HG03575 (cell line): ENCODE measurements at regions not wholly inside any gene's neighbourhood (a gene's known extent, or its start where the extent isn't known, plus 50 kb on each side); places are given as distances from the start of the nearest gene placed in this dataset.

Source experiments
- ATAC-seq: cut with Tn5 transposase; IDR thresholded peaks from one replicate; pipeline ENCODE4 v1.9.1; 2021; ENCODE audit not compliant: unreplicated experiment, insufficient number of reproducible peaks, low FRiP score; ENCODE audit errors: extremely low read depth

DNA sequence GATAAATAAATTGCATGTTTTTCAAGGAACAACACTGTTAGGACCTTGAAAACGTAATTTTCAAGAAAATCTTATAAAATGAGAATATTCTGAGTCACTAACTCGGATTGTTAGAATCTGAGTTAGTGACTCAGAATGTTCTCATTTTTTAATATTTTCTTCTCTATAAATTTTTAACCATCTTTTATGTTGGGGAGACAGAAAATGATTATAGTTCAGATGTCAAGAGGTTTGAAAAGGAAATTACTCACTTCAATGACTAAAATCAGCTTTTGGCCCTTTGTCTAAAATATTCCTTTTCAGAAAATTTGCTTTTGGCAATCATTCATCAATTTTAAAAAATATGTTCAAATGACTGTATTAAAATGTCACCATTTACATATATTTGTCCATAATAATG, 264.2 kb upstream of the EDNRB start:
- ATAC-seq, result no peak

DNA sequence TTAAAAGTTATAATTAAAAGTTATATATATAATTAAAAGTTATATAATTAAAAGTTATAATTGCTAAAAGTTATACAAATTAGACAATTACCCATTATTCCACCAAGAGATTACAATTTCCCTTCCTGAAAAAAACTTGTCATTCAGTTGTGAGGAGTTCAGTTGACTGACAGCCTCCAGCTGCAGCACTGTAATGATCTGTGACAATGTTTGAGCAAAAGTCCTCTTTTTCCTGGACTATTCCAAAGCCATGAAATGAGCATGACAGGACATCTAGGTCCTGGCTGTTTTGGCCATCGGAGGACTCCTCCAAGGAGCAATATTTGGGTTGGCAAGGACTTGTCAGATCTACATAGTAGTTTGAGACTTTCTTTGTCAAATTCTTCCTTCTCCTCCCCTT, 258.7 kb upstream of the EDNRB start:
- ATAC-seq, result no peak

DNA sequence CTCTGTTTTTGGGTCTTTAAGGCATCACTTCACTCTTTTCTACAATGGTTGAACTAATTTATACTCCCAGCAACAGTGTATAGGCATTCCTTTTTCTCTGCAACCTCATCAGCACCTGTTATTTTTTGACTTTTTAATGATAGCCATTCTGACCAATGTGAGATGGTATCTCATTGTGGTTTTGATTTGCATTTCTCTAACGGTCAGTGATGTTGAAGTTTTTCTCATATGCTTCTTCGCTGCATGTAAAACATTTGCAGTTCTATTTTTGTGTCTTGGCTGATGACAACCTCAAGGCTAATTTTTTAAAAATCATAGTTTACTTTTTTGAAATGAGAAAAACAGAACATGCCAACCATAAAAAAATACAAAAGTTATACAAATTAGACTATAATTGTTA, 258.2 kb upstream of the EDNRB start:
- no peak for ATAC-seq

DNA sequence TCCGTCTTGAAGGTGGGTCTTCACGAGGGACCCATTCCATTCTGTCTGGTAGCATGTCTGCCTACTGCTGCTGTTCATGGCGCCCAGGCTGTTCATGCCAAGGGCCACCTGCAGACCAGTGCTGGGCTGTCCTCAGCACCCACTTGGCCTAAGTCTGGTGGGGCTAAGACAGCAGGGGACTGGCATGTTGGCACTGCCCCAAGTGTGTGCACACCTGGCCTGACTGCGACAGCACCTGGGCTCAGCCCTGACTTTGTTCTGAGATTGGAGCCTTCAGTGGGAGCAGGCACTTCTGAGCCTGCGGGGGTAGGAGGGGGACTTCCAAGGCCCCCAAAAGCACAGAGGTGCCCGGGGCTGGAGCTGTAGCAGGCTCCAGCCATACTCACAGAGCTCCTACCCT, 250.8 kb upstream of the EDNRB start:
- no peak for ATAC-seq

DNA sequence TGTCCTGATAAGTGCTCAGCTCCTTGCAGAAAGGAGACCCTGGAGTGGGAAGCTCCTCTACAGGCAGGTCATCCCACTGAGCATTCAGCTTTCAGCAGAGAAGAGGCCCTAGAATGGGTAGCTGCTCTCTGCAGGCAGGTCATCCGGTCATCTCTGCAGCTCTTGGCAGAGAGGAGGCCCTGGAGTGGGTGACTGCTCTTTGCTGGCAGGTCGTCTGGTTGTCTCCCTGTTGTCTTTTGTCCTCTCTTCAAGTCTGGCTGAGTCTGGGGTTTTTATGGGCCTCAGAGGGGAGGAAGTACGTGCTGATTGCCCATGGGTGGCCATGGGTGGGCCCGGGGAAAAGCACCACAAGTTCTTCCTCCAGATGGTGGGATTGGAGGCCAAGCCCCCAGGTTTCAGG, 250.3 kb upstream of the EDNRB start:
- no peak for ATAC-seq

DNA sequence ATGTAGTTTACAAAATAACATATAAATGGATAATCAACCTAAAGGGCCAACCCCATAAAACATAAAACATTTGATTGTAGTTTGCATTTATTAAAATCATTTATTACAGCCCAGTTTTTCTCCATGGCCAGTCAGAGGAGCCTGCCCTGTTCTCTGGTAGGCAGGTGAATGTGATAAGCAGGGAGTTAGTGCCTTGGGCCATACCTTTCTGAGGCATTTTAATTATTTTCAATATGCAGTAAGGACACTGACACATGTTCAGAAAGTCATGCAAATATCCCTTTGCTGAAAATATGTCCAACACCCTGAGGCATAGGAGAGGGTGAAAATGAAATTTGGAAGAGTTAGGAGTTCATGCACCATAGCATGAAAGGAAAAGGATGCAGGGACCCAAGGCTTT, 242.6 kb upstream of the EDNRB start:
- no peak for ATAC-seq

DNA sequence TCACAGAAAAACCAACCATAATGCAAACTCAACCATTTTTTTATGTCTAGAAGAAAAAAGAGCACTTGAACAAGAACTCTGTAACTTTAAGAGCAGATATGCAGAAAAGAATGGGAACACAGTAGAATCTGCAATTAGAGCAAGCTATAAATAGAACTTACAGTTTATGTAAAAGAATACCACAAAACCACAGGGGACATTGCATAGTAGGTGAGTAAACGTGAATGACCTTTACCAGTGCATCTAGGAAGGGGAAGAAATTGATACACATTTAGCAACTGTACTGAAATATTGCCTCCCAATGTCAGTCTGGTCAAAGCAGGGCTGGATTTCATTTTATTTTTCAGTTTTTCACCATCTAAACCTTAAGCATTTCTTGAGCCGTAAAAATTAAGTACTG, 242.2 kb upstream of the EDNRB start:
- no peak for ATAC-seq

DNA sequence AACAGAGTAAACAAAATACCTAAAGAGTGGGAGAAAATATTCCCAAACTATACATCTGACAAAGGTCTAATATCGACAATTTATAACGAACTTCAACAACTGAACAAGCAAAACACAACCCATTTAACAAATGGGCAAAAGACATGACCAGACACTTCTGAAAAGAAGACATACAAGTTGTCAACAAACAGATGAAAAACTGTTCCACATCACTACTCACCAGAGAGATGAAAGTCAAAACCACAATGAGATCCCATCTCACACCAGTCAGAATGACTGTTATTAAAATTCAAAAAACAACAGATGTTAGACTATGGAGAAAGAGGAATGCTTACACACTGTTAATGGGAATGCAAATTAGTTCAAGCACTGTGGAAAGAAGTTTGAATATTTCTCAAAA, 233.8 kb upstream of the EDNRB start:
- no peak for ATAC-seq

DNA sequence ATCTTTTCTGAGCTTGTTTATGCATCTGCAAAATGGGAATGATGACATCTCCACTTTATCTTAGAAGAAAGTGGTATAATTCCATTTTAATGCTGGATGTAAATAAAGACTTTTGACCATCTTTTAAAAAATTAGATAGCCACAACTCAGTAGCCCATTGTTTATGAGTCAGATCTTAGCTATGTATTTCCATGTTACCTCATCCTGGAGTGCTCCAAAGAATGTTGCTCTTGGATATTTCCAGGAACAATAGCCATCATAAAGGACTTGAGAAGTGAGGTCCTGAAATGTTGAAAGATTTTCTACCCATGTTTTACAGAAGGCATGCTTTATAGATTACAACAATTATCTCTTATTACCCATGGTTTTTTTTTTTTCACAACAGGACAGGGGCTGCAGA, 229.3 kb upstream of the EDNRB start:
- no peak for ATAC-seq

DNA sequence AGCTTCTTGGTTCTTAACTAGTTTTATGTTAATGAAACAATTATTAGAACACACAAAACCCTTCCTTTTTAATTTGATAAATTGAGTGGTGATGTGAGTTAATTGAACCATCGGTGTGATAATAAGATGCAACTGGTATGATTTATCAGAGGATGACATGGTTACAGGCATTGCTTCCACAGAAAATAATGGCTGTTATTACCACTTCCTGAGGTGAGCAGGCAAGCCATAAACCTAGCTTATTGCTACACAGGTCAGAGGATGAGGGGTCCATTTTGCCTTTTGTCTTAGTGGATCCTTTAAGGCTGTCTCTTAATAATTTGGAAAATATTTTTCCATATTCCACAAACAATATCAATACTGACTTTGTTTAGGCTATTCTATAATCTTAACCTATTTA, 226.6 kb upstream of the EDNRB start:
- ATAC-seq, result no peak

DNA sequence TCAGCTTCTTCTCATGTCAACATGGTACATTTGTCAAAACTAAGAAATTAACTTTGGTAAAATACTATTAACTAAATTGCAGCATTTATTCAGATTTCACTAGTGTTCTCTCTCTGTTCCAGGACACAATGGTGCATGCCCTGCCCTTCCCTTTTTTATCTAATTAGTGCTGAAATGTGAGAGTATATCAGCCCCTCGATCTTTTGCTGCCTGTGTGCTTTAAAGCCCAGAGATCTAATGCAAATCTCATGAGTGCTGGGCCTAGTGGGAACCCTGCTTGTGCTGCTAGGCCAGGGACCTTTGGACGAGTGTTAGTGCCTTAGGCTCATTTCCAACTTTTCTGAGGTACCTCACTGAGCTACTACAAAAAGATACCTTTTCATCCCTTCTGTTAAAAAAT, 221.1 kb upstream of the EDNRB start:
- ATAC-seq, result no peak

DNA sequence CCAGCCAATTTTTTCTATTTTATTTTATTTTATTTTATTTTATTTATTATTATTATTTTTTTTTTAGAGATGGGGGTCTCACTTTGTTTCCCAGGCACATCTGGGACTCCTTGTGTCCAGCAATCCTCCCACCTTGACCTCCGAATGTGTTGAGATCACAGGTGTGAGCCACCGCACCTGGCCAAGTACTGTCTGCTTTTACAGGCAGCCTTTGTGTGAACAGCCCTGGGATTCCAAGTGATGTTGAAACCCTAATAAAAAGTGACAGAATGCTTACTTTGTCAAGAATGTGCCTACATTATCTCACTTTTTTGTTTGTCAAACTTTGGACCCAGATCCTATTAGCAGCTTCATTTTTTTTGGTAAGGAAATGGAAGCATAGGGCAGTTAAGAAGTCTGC, 220.1 kb upstream of the EDNRB start:
- no peak for ATAC-seq

DNA sequence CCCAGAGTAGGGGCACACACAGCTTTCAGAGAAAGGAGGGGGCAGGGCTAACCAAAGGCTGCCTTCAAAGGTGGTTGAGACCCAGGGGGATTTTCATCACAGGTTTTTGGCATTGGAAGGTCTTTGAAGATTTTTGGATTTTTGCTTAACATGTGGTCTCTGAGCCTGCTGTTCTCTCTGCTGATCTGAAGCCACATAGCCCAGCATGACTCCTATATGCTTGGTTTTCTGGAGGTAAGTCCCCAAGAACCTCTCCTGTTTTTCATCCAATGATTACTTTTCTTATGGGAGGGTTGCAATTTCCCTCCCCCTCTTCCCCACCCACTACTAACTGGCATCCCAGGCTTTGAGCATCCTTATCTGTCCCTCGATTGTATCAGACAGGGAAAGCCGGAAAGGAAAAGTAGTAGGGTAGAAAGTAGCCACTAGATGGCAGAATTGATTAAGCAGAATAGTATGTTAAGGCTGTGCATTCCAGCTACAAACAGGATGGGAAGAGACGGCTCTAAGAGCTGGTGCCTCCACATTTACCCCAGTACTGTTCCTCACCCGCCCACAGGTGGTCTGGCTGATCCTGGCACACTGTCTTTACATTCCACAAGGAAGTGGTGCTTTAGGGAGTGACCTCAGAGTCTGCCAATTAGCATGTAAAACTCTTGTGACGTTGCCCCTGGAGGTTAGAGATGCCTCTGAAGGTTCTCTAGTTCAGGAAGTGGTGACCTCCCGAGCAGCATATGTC, 218.9 kb upstream of the EDNRB start:
- peak; percentile 61 for ATAC-seq

DNA sequence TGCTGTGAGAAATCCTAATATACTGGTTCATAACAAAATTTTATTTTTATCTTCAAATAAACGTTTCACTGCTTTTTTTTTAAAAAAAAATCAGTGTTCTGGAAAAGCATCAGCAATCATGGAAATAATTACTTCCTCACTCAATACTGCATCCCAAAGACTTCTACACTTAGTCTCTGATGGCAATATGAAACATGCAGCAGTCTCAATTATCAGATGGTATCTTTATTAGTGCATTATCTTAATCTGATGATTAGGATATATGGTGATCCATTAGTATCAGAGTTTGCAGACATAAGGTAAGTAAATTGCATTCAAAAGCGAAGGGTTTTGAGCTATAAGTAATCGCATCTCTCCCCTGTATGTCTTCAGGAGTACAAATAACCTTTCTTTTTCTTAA, 218.3 kb upstream of the EDNRB start:
- ATAC-seq, result no peak

DNA sequence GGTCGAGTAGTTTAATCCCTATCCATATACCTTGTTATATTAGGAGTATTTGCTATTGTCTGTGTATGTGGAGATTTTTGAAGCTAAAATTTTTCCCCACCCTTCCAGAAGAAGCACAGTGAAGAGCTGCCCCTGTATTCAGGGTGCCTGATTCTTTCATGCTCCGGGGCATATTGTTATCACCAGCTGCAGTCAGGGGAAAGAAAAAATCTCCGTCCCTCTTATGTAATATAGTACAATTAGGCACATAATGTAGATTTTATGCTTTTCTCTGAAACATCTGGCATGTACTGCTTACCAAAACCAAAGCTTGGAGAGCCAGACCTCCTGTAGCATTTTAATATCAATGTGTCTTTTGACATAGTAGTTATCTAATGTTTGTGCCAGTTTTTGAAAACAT, 214.9 kb upstream of the EDNRB start:
- ATAC-seq, result no peak

DNA sequence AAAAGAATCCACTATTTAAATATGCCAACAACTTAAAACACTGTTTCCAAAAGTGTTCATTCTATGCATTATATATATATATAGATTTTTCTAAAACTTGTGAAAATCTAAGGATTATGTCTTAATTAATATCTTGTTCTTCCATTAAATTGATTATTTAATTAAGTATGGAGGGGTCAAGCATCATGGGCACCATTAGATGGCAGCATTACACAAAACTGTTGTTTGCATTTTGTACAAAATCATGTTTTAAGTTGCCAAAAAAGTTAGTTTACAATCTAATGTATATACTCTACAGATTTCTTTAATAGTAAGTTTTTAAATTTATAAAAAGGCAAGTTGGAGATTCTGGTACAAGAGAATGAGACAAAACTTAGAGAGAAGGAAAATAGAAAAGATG, 213.2 kb upstream of the EDNRB start:
- ATAC-seq, result no peak

DNA sequence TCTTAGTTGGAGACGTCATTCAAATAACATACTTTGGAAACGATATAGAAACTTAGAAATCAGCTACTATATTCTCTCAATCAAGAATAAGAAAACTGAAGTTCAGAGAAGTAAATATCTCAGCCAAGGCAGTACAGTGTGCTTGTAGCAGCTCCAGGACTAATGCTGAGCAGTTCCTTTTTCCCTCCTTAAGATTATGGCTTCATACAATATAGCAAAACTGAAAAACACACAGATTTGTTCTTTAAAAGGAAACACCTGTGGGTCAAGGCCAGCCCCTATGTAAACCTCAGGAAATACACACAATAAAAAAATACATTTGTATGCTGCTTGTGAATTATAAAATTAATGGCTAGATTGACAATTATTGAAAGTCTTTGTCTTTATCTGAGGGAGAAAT, 212.7 kb upstream of the EDNRB start:
- ATAC-seq, result no peak

DNA sequence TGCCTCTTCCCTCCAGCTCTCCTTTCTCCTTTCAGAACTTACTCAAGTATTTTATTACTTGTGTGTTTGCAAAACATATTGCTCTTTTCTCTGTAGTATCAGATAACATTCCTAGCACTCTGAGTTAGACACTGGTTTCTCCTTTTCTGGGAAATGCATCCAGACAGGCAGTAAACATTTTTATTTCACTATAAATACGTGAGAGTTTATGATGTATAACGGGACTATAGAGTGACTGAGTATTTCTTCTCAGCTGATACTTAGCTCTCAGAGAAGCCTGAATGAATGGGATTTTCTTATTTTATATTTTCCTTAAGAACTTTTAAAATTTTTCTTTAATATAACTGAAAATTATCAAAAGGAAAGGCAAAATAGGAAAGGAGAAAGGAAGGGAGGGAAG, 211.2 kb upstream of the EDNRB start:
- ATAC-seq, result no peak

DNA sequence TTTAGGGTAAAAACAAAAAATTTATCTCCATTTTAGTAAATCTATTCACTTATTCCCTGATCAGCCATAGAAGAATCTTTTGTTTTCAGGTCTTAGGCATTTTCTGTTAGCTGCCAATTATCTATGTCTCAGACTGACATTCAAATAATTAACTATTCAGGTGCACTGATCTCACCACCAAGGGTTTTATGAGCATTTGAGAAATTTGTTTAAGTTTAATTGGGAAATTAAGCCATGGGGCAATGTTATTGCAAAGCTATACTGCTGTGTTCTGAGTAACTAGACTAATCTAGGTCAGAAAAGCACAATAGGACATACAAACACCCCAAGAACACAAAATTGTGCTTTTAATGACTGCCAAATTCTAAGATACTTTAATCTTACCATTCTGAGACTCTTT, 210.7 kb upstream of the EDNRB start:
- ATAC-seq, result no peak

DNA sequence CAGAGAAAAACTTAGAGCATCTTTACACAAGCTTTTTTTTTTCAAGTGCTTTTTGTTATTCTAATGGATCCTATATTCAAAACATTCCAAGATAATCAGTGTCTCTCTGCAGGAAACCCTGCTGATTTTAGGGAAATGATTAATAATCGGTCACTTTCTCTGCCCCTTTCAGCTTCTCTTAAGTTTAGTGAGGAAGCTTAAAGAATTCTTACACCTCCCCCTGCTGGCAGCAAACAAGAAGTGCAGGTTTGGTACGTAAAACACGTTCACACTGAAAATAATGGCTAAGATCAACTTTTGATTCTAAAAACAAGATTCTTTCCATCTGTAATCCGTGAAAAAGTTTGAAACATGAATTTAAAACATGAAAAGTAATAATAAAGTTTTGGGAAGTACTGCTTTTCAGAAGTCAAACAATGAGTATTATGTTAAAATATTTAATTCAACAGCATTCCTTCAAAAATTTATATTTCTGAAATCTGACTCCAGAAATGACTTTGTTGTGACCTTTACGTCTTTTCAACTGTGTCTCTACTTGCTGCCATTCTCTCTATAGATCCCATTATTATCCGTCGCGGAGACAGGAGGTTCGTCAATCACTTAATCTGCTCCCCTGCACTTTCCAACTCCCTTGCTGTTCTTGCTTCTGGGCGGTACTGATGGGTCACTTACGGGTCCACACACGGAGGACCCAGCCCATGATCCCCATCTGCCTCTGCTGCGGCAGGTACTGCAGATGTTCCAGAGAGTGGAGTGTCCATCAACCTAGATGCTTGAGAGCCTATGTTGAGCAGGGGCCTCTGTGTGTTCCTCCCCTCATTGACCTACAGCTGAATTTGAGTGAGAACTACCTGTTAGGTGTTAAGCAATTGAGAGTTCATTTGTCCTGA, 203.1 kb upstream of the EDNRB start:
- ATAC-seq, result no peak

DNA sequence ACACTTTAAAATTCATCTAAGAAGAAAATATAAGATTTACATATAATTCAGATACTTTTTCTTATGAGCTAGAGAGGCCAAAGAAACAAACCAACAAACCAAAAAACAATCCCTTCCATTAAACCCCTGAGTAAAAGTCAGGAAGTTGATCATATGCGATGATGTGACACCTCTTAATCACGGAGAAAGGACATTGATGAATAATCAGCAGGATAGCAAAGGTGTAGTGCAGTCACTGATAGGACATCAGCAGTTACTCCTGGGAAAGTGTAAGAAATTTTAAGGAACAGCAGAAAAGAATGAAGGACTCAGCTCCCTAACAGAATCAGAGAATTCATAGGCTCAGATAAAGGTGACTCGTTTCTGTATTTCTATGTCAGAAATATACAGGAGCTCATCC, 202.4 kb upstream of the EDNRB start:
- ATAC-seq, result no peak
